ENCODE measurements at regions not wholly inside any gene's neighbourhood (a gene's known extent, or its start where the extent isn't known, plus 50 kb on each side); places are given as distances from the start of the nearest gene placed in this dataset.
"Not testable (repeated sequence)": the region's sequence is repeated elsewhere in the genome, so short reads cannot be mapped to it uniquely, and the experiment has no call there.

DNA sequence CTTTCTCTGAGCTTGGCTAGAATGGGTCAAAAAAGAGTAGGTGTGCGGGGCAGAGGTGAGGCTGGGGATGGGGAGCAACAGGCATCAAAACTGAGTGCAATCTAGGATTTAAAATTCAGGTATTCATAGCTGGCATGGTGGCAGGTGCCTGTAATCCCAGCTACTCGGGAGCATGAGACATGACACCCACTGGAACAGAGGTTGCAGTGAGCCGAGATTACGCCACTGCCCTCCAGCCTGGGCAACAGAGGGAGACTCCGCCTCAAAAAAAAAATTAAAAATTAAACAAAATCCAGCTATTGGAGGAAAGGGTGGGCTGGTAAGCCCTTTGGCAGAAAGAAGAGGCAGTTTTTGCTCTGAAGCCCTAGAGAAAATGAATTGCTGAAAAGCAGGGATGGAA is 485.8 kb upstream of the PROK2 start:
- POLR2A ChIA-PET (ENCODE audit: low non-redundant PET), result no interaction called here

DNA sequence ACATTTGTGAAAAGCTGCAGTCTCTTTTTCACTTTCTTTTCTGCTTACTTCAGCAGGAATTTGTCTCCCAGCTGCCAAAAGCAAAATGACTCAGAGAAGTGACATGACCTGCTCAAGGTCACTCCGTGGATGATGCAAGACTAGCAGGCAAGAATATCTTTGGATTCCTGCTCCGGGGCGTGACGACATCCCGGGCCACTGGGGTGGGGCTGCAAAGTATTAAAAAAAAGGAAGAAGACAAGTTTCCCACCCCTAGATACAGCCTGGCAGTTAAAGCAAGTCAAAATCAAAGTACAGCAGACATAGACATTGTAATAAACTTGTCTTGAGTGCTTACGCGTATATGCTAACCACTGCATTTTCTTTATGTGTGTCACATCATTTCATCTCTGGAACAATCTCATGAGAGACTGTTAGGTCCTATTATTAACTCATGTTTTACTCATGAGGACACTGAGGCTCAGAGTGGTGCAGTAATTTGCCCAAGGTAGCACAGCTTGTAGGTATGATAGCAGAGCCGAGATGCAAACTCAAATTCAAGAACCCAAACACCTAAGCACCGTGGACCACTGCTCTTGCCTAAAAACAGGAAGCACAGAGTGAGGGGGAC is 485.2 kb upstream of the PROK2 start:
- Histone ChIP-seq H3K4me1 (ENCODE audit: insufficient read depth, low read length, poor library complexity, severe bottlenecking) (peaks cover 23% of the 10 kb centered on the region), H3K4me3 (ENCODE audit: low read depth, low read length, poor library complexity, severe bottlenecking) (no peak overlapping the region), H3K9me3 (ENCODE audit: low read depth, low read length, poor library complexity, severe bottlenecking) (no peaks in the 10 kb centered on the region), H3K36me3 (ENCODE audit: insufficient read depth, low read length, poor library complexity, severe bottlenecking) (no peaks in the 10 kb centered on the region), H3K27ac (ENCODE audit: low read depth, low read length, poor library complexity, severe bottlenecking) (peak overlapping the region; percentile 50), H3K27me3 (replicated peaks; ENCODE audit: insufficient read depth, low read depth, low read length, poor library complexity) (no peaks in the 10 kb centered on the region)
- TF ChIP-seq EZH2 (IDR thresholded peaks at IDR 0.05; ENCODE audit: borderline replicate concordance, low read depth, low read length, poor library complexity, severe bottlenecking), result no peak
- TF ChIP-seq, protein P1, sequence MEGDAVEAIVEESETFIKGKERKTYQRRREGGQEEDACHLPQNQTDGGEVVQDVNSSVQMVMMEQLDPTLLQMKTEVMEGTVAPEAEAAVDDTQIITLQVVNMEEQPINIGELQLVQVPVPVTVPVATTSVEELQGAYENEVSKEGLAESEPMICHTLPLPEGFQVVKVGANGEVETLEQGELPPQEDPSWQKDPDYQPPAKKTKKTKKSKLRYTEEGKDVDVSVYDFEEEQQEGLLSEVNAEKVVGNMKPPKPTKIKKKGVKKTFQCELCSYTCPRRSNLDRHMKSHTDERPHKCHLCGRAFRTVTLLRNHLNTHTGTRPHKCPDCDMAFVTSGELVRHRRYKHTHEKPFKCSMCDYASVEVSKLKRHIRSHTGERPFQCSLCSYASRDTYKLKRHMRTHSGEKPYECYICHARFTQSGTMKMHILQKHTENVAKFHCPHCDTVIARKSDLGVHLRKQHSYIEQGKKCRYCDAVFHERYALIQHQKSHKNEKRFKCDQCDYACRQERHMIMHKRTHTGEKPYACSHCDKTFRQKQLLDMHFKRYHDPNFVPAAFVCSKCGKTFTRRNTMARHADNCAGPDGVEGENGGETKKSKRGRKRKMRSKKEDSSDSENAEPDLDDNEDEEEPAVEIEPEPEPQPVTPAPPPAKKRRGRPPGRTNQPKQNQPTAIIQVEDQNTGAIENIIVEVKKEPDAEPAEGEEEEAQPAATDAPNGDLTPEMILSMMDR (conservative IDR thresholded peaks at IDR 0.05; ENCODE audit: low read depth, low read length), result no peak
- peak; percentile 58 for DNase-seq (ENCODE audit: low spot score)
- ChIA-PET CTCF (no interaction called here), POLR2A (ENCODE audit: low non-redundant PET) (no interaction called here)
- BruUV-seq (replicated peaks), result no TSS peak
- intact Hi-C loops (cut with micrococcal nuclease; ENCODE audit: unreplicated experiment), result loop anchor here (10.0 kb wide), 1 partner anchor 555 kb away; no protein-coding TSS in a partner anchor

More for the DNA sequence above, 485.8 kb upstream of the PROK2 start:
- H3K9me3 ChIP-seq (ENCODE audit: low read depth, low read length, poor library complexity, severe bottlenecking), result no peaks in the 10 kb centered on the region
- no peaks in the 10 kb centered on the region for H3K27me3 ChIP-seq (replicated peaks; ENCODE audit: insufficient read depth, low read depth, low read length, poor library complexity)
- intact Hi-C loops (cut with micrococcal nuclease; ENCODE audit: unreplicated experiment), result loop anchor here (10.0 kb wide), 1 partner anchor 554 kb away; no protein-coding TSS in a partner anchor
- no peaks in the 10 kb centered on the region for H3K36me3 ChIP-seq (ENCODE audit: insufficient read depth, low read length, poor library complexity, severe bottlenecking)
- CTCF ChIA-PET, result no interaction called here
- no TSS peak for BruUV-seq (replicated peaks)
- no peak overlapping the region for H3K27ac ChIP-seq (ENCODE audit: low read depth, low read length, poor library complexity, severe bottlenecking)
- H3K4me3 ChIP-seq (ENCODE audit: low read depth, low read length, poor library complexity, severe bottlenecking), result no peak overlapping the region
- H3K4me1 ChIP-seq (ENCODE audit: insufficient read depth, low read length, poor library complexity, severe bottlenecking), result peaks cover 28% of the 10 kb centered on the region
- no peak for DNase-seq (ENCODE audit: low spot score)
- no peak for TF ChIP-seq EZH2 (IDR thresholded peaks at IDR 0.05; ENCODE audit: borderline replicate concordance, low read depth, low read length, poor library complexity, severe bottlenecking)
- TF ChIP-seq, protein P1 (conservative IDR thresholded peaks at IDR 0.05; ENCODE audit: low read depth, low read length), result no peak

DNA sequence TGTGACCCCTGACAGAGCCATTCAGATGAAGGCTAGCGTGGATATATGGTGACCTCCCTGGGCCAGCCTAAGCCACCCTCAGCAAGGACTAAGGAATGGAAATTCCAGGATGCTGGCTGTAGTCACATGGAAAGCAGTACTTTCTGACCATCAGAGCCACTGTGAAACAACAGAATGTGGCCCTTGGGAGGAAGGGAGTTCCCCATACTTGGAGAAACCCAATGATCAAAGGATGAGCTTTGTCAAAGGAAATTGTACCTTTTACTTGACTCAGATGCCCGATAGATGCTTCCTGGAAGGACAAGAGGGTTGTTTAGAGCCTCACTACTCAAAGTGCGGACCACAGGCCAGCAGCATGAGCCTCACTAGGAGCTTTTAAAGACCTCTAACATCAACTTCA is 484.5 kb upstream of the PROK2 start:
- H3K4me3 ChIP-seq (ENCODE audit: low read depth, low read length, poor library complexity, severe bottlenecking), result no peak overlapping the region
- peak overlapping the region; percentile 50 for H3K27ac ChIP-seq (ENCODE audit: low read depth, low read length, poor library complexity, severe bottlenecking)
- peaks cover 20% of the 10 kb centered on the region for H3K4me1 ChIP-seq (ENCODE audit: insufficient read depth, low read length, poor library complexity, severe bottlenecking)
- H3K27me3 ChIP-seq (replicated peaks; ENCODE audit: insufficient read depth, low read depth, low read length, poor library complexity), result no peaks in the 10 kb centered on the region
- no peaks in the 10 kb centered on the region for H3K9me3 ChIP-seq (ENCODE audit: low read depth, low read length, poor library complexity, severe bottlenecking)
- TF ChIP-seq EZH2 (IDR thresholded peaks at IDR 0.05; ENCODE audit: borderline replicate concordance, low read depth, low read length, poor library complexity, severe bottlenecking), result no peak
- TF ChIP-seq, protein P1 (conservative IDR thresholded peaks at IDR 0.05; ENCODE audit: low read depth, low read length), result no peak
- ChIA-PET POLR2A (ENCODE audit: low non-redundant PET) (no interaction called here), CTCF (no interaction called here)
- H3K36me3 ChIP-seq (ENCODE audit: insufficient read depth, low read length, poor library complexity, severe bottlenecking), result no peaks in the 10 kb centered on the region
- intact Hi-C loops (cut with micrococcal nuclease; ENCODE audit: unreplicated experiment), result loop anchor here (10.0 kb wide), 2 partner anchors 395 to 555 kb away; no protein-coding TSS in a partner anchor
- no TSS peak for BruUV-seq (replicated peaks)
- no peak for DNase-seq (ENCODE audit: low spot score)

DNA sequence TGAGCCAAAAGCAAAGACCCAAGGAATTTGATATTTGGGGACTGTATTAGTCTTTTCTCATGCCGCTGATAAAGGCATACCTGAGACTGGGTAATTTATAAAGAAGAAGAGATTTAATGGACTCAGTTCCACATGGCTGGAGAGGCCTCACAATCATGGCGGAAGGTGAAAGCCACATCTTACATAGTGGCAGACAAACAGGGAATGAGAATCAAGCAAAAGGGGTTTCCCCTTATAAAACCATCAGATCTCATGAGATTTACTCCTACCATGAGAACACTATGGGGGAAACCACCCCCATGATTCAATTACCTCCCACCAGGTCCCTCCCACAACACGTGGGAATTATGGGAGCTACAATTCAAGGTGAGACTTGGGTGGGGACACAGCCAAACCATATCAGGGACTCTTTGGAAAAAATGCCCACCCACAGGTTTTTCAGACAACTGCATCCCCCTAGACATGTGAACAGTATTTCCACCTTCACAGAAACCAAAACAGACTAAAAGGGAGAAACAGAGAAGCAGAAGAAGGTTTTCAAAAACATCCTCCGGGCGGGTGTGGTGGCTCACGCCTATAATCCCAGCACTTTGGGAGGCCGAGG is 482.1 kb upstream of the PROK2 start:
- intact Hi-C loops (cut with micrococcal nuclease; ENCODE audit: unreplicated experiment), result loop anchor here (10.0 kb wide), 2 partner anchors 392 to 552 kb away; no protein-coding TSS in a partner anchor
- POLR2A ChIA-PET (ENCODE audit: low non-redundant PET); CTCF ChIA-PET: not testable (repeated sequence)

More for the DNA sequence above, 482.1 kb upstream of the PROK2 start:
- H3K4me1 ChIP-seq (ENCODE audit: insufficient read depth, low read length, poor library complexity, severe bottlenecking); H3K36me3 ChIP-seq (ENCODE audit: insufficient read depth, low read length, poor library complexity, severe bottlenecking); DNase-seq (ENCODE audit: low spot score); H3K9me3 ChIP-seq (ENCODE audit: low read depth, low read length, poor library complexity, severe bottlenecking); H3K27me3 ChIP-seq (replicated peaks; ENCODE audit: insufficient read depth, low read depth, low read length, poor library complexity); BruUV-seq (replicated peaks); H3K4me3 ChIP-seq (ENCODE audit: low read depth, low read length, poor library complexity, severe bottlenecking); H3K27ac ChIP-seq (ENCODE audit: low read depth, low read length, poor library complexity, severe bottlenecking): not testable (repeated sequence)
